ENCODE measurements at regions not wholly inside any gene's neighbourhood (a gene's known extent, or its start where the extent isn't known, plus 50 kb on each side); places are given as distances from the start of the nearest gene placed in this dataset.

- Histone ChIP-seq H3K36me3 (no peaks in the 10 kb centered on the region), H3K27me3 (no peaks in the 10 kb centered on the region), H3K27ac (no peak overlapping the region), H3K4me3 (no peak overlapping the region), H3K9me3 (no peaks in the 10 kb centered on the region), H3K4me1 (no peaks in the 10 kb centered on the region)
- intact Hi-C loops (cut with DNase I; ENCODE audit: low total_unique reads) = no loop called here
- TF ChIP-seq, protein P1, sequence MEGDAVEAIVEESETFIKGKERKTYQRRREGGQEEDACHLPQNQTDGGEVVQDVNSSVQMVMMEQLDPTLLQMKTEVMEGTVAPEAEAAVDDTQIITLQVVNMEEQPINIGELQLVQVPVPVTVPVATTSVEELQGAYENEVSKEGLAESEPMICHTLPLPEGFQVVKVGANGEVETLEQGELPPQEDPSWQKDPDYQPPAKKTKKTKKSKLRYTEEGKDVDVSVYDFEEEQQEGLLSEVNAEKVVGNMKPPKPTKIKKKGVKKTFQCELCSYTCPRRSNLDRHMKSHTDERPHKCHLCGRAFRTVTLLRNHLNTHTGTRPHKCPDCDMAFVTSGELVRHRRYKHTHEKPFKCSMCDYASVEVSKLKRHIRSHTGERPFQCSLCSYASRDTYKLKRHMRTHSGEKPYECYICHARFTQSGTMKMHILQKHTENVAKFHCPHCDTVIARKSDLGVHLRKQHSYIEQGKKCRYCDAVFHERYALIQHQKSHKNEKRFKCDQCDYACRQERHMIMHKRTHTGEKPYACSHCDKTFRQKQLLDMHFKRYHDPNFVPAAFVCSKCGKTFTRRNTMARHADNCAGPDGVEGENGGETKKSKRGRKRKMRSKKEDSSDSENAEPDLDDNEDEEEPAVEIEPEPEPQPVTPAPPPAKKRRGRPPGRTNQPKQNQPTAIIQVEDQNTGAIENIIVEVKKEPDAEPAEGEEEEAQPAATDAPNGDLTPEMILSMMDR (IDR thresholded peaks at IDR 0.05) = no peak
- TF ChIP-seq POLR2AphosphoS5 (IDR thresholded peaks at IDR 0.05) (no peak), POLR2A (IDR thresholded peaks at IDR 0.05) (no peak)
- DNase-seq (ENCODE audit: low spot score in 2 of 2) = no peak
These were observed 222.6 kb upstream of the PPARGC1A start for GRCh38 chr4:24112466-24112865.

DNA sequence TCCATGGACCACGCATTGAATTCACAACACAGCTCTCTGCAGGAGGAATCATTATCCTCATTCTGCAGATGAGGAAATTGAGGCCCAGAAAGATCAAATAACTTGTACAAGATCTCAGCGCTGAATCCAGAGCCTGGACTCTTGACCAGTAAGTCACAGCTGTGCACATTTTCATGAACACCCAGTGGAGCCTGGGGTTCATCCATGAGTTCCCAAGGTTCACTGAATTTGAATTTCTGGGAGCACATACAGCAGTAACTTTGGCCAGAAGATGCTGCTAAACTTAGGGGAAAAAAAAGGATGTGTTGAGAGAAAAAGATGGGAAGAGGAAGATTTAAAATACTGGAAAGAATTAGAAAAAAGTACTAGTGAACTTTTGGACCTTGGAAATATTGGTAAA is 218.7 kb upstream of the PPARGC1A start:
- H3K4me3 ChIP-seq = no peak overlapping the region
- no peaks in the 10 kb centered on the region for H3K27me3 ChIP-seq
- H3K36me3 ChIP-seq = no peaks in the 10 kb centered on the region
- no peak overlapping the region for H3K27ac ChIP-seq
- no peaks in the 10 kb centered on the region for H3K4me1 ChIP-seq
- DNase-seq (ENCODE audit: low spot score in 2 of 2) = no peak
- intact Hi-C loops (cut with DNase I; ENCODE audit: low total_unique reads) = no loop called here
- no peaks in the 10 kb centered on the region for H3K9me3 ChIP-seq
- TF ChIP-seq POLR2A (IDR thresholded peaks at IDR 0.05) = no peak
- no peak for TF ChIP-seq POLR2AphosphoS5 (IDR thresholded peaks at IDR 0.05)
- TF ChIP-seq, protein P1 (IDR thresholded peaks at IDR 0.05) = no peak

DNA sequence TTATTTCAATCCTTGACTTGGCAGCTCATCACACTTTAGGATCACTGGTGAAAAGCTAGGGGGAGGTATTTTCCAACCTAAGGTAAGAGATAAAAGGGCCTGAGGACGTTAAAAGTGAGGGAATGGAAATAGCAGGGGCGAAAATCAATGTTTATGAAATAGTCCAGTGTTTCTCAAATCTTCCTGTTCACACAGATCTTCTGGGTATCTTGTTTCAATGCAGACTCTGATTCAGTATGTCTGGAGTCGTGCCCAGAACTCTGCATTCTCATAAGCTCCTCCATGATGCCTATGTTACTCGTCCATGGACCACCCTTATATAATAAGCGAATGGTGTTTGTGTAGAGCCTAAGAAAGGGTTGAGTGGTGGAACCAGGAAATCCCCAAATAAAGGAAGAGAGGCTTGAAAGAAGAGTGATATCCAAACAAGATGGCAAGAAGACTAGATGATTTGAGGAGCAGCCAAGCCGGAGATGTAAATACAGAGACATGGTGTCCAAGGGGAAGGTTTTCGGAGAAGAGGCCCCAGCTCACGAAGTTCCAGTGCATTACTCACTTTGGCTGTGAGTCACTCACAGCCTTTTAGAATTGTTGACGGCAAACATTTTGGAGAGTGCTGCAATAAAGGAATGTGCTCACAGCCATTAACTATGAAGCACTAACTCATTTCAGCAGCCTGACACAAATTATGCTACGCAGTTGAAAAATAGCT is 215.6 kb upstream of the PPARGC1A start:
- no peak for DNase-seq (ENCODE audit: low spot score in 2 of 2)
- no peak overlapping the region for H3K4me3 ChIP-seq
- H3K27ac ChIP-seq = peak overlapping the region in 1 of 2 donors; percentile 43
- no peaks in the 10 kb centered on the region for H3K4me1 ChIP-seq
- no peaks in the 10 kb centered on the region for H3K27me3 ChIP-seq
- H3K36me3 ChIP-seq = no peaks in the 10 kb centered on the region
- no peaks in the 10 kb centered on the region for H3K9me3 ChIP-seq
- TF ChIP-seq POLR2AphosphoS5 (IDR thresholded peaks at IDR 0.05) = peak in 1 of 3 donors; percentile 9
- TF ChIP-seq, protein P1 (IDR thresholded peaks at IDR 0.05) = no peak
- intact Hi-C loops (cut with DNase I; ENCODE audit: low total_unique reads) = no loop called here

GRCh38 chr4:24104158-24104565 is 214.3 kb upstream of the PPARGC1A start:
- intact Hi-C loops (cut with DNase I; ENCODE audit: low total_unique reads) = no loop called here

More at GRCh38 chr4:24104158-24104565, 214.3 kb upstream of the PPARGC1A start:
- Histone ChIP-seq H3K36me3 (no peaks in the 10 kb centered on the region), H3K27me3 (no peaks in the 10 kb centered on the region), H3K9me3 (no peaks in the 10 kb centered on the region), H3K4me3 (no peak overlapping the region), H3K27ac (no peak overlapping the region), H3K4me1 (no peaks in the 10 kb centered on the region)
- no peak for TF ChIP-seq POLR2A (IDR thresholded peaks at IDR 0.05)
- TF ChIP-seq, protein P1 (IDR thresholded peaks at IDR 0.05) = no peak
- TF ChIP-seq POLR2AphosphoS5 (IDR thresholded peaks at IDR 0.05) = no peak
- DNase-seq (ENCODE audit: low spot score in 2 of 2) = no peak
